K562 (cell line): ENCODE measurements at regions not wholly inside any gene's neighbourhood (a gene's known extent, or its start where the extent isn't known, plus 50 kb on each side); places are given as distances from the start of the nearest gene placed in this dataset.

Source experiments
- ATAC-seq: fragments of 200-7000 bp; cut with Tn5 transposase; 3 replicates; pipeline ENCODE4 v1.9.1; 2020; ENCODE audit warnings: moderate library complexity
- BruUV-seq: library from RNA; stranded (reverse); fragments of 400-500 nt; replicated peaks from 2 replicates; lab custom pipeline; 2021; lab: Mats Ljungman, UMichigan
- CTCF ChIA-PET: fragments of 300-600 bp; formaldehyde crosslinking; extraction: SDS; loops from one replicate; lab custom pipeline; 2021; ENCODE audit warnings: low intra/inter-chr PET ratio; lab: Yijun Ruan, JAX
- POLR2A ChIA-PET: fragments of 300-600, 350-650 bp; sonication (Branson Sonifier 250); formaldehyde crosslinking; extraction: SDS; loops from one replicate; lab custom pipeline; 2021; ENCODE audit warnings: antibody characterized with exemption, inconsistent platforms; lab: Yijun Ruan, JAX
- DNase-seq, 4 experiments: peaks; one replicate each; pipeline versions ENCODE4 v3.0.0 to v3.0.0-alpha.2; 2011 to 2018; ENCODE audit warnings: low spot score in 3 of 4, mixed read lengths in 3 of 4; ENCODE audit errors: extremely low read depth in 1 of 4
- FAIRE-seq: peaks from 2 replicates; lab custom pipeline; 2011; peaks lifted over from hg19 to GRCh38; lab: Jason Lieb, UNC
- H2AFZ ChIP-seq: 2 replicates; pipeline ENCODE4 v1.6.0; 2011; ENCODE audit warnings: low read depth, low read length, control low read depth, inconsistent platforms
- H3K27ac ChIP-seq: fragments of 200-600 bp; 3 replicates; pipeline ENCODE4 v1.8.0; 2011; ENCODE audit warnings: low read depth, mild to moderate bottlenecking, control low read depth, inconsistent platforms, low read length, moderate library complexity, mixed read lengths; ENCODE audit errors: extremely low read depth
- H3K27me3 ChIP-seq, 2 experiments: fragments of 300-600 bp in 1 of 2; 2 replicates in 1 of 2; 3 replicates in 1 of 2; pipeline versions ENCODE4 v1.6.0 to v1.8.0; 2011; ENCODE audit warnings: inconsistent platforms in 2 of 2, low read length in 2 of 2, mild to moderate bottlenecking in 1 of 2, mixed read lengths in 1 of 2, moderate library complexity in 1 of 2; ENCODE audit not compliant: control insufficient read depth in 2 of 2, insufficient read depth in 2 of 2
- H3K36me3 ChIP-seq: fragments of 300-600 bp; 3 replicates; pipeline ENCODE4 v1.8.0; 2011; ENCODE audit warnings: mild to moderate bottlenecking, low read length, inconsistent platforms; ENCODE audit not compliant: control insufficient read depth, insufficient read depth
- H3K4me1 ChIP-seq, 2 experiments: fragments of 200-600 bp in 1 of 2; replicated peaks in 1 of 2; 2 replicates in 1 of 2; 3 replicates in 1 of 2; pipeline versions ENCODE4 v1.5.1 to v1.8.0; 2011; ENCODE audit warnings: inconsistent platforms in 2 of 2, low read length in 2 of 2, mild to moderate bottlenecking in 1 of 2, mixed read lengths in 1 of 2, moderate library complexity in 1 of 2; ENCODE audit not compliant: control insufficient read depth in 2 of 2, insufficient read depth in 2 of 2
- H3K4me2 ChIP-seq: 2 replicates; pipeline ENCODE4 v1.6.1; 2011; ENCODE audit warnings: low read length, control low read depth, inconsistent platforms, mixed read lengths; ENCODE audit not compliant: insufficient read depth
- H3K4me3 ChIP-seq: fragments of 200-600 bp; sonication (generic), shearing (Covaris generic); 2 replicates; pipeline ENCODE4 v1.5.1; 2016; ENCODE audit warnings: control low read depth, inconsistent platforms
- H3K79me2 ChIP-seq: fragments of 200-600 bp; 3 replicates; pipeline ENCODE4 v1.8.0; 2011; ENCODE audit warnings: low read length, inconsistent platforms; ENCODE audit not compliant: control insufficient read depth, insufficient read depth
- H3K9ac ChIP-seq, 2 experiments: 2 replicates each; pipeline versions ENCODE4 v1.6.0 to v1.6.1; 2011; ENCODE audit warnings: low read depth in 2 of 2, low read length in 2 of 2, control low read depth in 1 of 2, inconsistent platforms in 1 of 2, mild to moderate bottlenecking in 1 of 2, mixed read lengths in 1 of 2; ENCODE audit not compliant: insufficient read depth in 1 of 2
- H3K9me1 ChIP-seq: one replicate; pipeline ENCODE4 v1.6.0; 2011; ENCODE audit warnings: inconsistent platforms, mild to moderate bottlenecking, low read length, moderate library complexity; ENCODE audit not compliant: control insufficient read depth, insufficient read depth
- H3K9me3 ChIP-seq: replicated peaks from 2 replicates; pipeline ENCODE4 v1.5.1; 2011; ENCODE audit warnings: low read depth, low read length, inconsistent platforms; ENCODE audit not compliant: control insufficient read depth, insufficient read depth
- H4K20me1 ChIP-seq: replicated peaks from 2 replicates; pipeline ENCODE4 v1.6.1; 2011; ENCODE audit warnings: low read length, inconsistent platforms, mixed read lengths; ENCODE audit not compliant: control insufficient read depth, insufficient read depth
- ATF7 ChIP-seq: fragments of 450-650 bp; IDR thresholded peaks from 2 replicates; pipeline ENCODE4 v1.7.1; 2014; ENCODE audit warnings: mild to moderate bottlenecking, moderate library complexity
- BCL6 ChIP-seq: fragments of 250-450 bp; sonication (Bioruptor Pico); IDR thresholded peaks from 2 replicates; pipeline ENCODE4 v1.4.0; 2020
- BCOR ChIP-seq: fragments of 450-650 bp; IDR thresholded peaks from 2 replicates; pipeline ENCODE4 v1.6.1; 2016
- CBX8 ChIP-seq: fragments of 200-600 bp; sonication (generic); IDR thresholded peaks from 2 replicates; pipeline ENCODE4 v1.6.1; 2012; ENCODE audit warnings: borderline replicate concordance, mixed run types, low read depth, mild to moderate bottlenecking, moderate library complexity, mixed read lengths, low read length, control low read depth, inconsistent platforms; ENCODE audit not compliant: poor library complexity, severe bottlenecking; ENCODE audit errors: extremely low read depth
- CREM ChIP-seq: IDR thresholded peaks from 2 replicates; pipeline ENCODE4 v1.6.1; 2014; ENCODE audit warnings: antibody characterized with exemption, low read depth
- FOS ChIP-seq: IDR thresholded peaks from 3 replicates; pipeline ENCODE4 v1.6.1; 2011; ENCODE audit not compliant: insufficient read length; ENCODE audit errors: extremely low read depth
- JUNB ChIP-seq: fragments of 450-650 bp; formaldehyde crosslinking; conservative IDR thresholded peaks from 2 replicates; pipeline ENCODE4 v1.4.0; 2020; ENCODE audit warnings: mild to moderate bottlenecking
- NONO ChIP-seq, 2 experiments: fragments of 200-400 bp in 1 of 2; fragments of 450-650 bp in 1 of 2; formaldehyde crosslinking in 1 of 2; IDR thresholded peaks; 2 replicates each; pipeline ENCODE4 v1.6.1; 2017; ENCODE audit warnings: low read depth in 2 of 2, mild to moderate bottlenecking in 2 of 2, moderate library complexity in 2 of 2, low read length in 1 of 2
- POLR3A ChIP-seq: IDR thresholded peaks from 2 replicates; pipeline ENCODE4 v1.6.1; 2011; ENCODE audit warnings: borderline replicate concordance, mild to moderate bottlenecking, moderate library complexity; ENCODE audit not compliant: insufficient read length, insufficient read depth; ENCODE audit errors: extremely low read depth
- PRMT5 ChIP-seq: sonication (generic); formaldehyde crosslinking; IDR thresholded peaks from 2 replicates; pipeline ENCODE4 v1.5.0; 2020; ENCODE audit warnings: missing genetic modification reagents
- RHOXF2B ChIP-seq: fragments of 250-450 bp; sonication (Bioruptor Pico); conservative IDR thresholded peaks from 2 replicates; pipeline ENCODE4 v1.5.1; 2021
- TCFL5 ChIP-seq: fragments of 250-450 bp; sonication (Bioruptor Pico); conservative IDR thresholded peaks from 2 replicates; pipeline ENCODE4 v1.6.1; 2021; ENCODE audit warnings: mild to moderate bottlenecking, moderate library complexity, matching md5 sums
- TGIF2 ChIP-seq: sonication (generic); formaldehyde crosslinking; IDR thresholded peaks from 2 replicates; pipeline ENCODE4 v1.8.1; 2022; ENCODE audit warnings: mild to moderate bottlenecking, missing genetic modification reagents, moderate library complexity
- ZNF174 ChIP-seq: fragments of 250-450 bp; sonication (Bioruptor Pico); IDR thresholded peaks from 2 replicates; pipeline ENCODE4 v1.4.0; 2020; ENCODE audit warnings: mild to moderate bottlenecking
- ZNF780A ChIP-seq: fragments of 250-450 bp; sonication (Bioruptor Pico); IDR thresholded peaks from 2 replicates; pipeline ENCODE4 v1.5.0; 2021; ENCODE audit warnings: mild to moderate bottlenecking
- WGBS: fragments of 100-300 bp; shearing (Covaris generic); methylation state at CpG from one replicate; pipeline ENCODE4 v1.1.6; 2016; ENCODE audit warnings: low coverage, mixed read lengths; ENCODE audit not compliant: insufficient coverage; ENCODE audit errors: missing lambda C conversion rate; 5-methylcytosine and 5-hydroxymethylcytosine counted together
- in situ Hi-C: fragments of 300-500 bp; cut with MboI; formaldehyde crosslinking; loops from 4 replicates; pipeline ENCODE4 v1.15.0; 2018; ENCODE audit warnings: inconsistent platforms, mixed read lengths
- intact Hi-C: fragments of 100-400 bp; cut with micrococcal nuclease; formaldehyde crosslinking; loops from 2 replicates; pipeline ENCODE4 v1.14.2; 2022
- TF ChIP-seq, protein P1 (sequence below): fragments of 450-650 bp; formaldehyde crosslinking; IDR thresholded peaks from 2 replicates; pipeline ENCODE4 v1.4.0; 2020; ENCODE audit warnings: mild to moderate bottlenecking, moderate library complexity

DNA sequence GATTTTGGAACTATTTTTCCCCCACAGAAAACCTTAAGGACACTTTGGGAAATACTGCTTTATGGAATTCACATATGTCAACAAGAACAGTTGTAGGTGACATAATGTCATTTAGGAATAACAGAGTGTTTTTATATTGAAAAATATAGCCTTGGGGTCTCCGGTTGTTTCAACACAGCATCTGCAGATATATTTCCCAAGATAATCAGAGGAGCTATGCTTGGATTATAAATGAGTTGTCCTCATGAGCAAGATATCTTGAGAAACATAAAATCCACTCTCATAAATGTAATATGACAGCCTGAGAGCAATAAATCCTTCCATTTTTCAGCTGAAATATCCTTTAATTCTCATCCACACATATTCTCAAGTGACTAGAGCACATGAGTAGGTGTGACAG lies 473.7 kb upstream of the LMCD1 start:
- no peak for ATAC-seq
- H3K9ac ChIP-seq, result no peak overlapping the region
- H2AFZ ChIP-seq, result no peak overlapping the region
- FAIRE-seq, result no peak
- H3K4me1 ChIP-seq, result no peaks in the 10 kb centered on the region
- no peaks in the 10 kb centered on the region for H3K79me2 ChIP-seq
- intact Hi-C loops, result no loop called here
- no peaks in the 10 kb centered on the region for H4K20me1 ChIP-seq
- no peak for DNase-seq
- H3K9me3 ChIP-seq, result no peaks in the 10 kb centered on the region; the same call in none of the 2 replicates
- no peak overlapping the region for H3K4me3 ChIP-seq
- H3K4me2 ChIP-seq, result no peak overlapping the region
- H3K36me3 ChIP-seq, result no peaks in the 10 kb centered on the region
- in situ Hi-C loops, result no loop called here
- H3K27me3 ChIP-seq, result no peaks in the 10 kb centered on the region
- H3K27ac ChIP-seq, result no peak overlapping the region
- ChIA-PET POLR2A (no interaction called here), CTCF (no interaction called here)
- TF ChIP-seq JUNB (CRISPR knock-in tag), result no peak
- no peak for TF ChIP-seq TGIF2 (CRISPR knock-in tag)
- TF ChIP-seq, protein P1, sequence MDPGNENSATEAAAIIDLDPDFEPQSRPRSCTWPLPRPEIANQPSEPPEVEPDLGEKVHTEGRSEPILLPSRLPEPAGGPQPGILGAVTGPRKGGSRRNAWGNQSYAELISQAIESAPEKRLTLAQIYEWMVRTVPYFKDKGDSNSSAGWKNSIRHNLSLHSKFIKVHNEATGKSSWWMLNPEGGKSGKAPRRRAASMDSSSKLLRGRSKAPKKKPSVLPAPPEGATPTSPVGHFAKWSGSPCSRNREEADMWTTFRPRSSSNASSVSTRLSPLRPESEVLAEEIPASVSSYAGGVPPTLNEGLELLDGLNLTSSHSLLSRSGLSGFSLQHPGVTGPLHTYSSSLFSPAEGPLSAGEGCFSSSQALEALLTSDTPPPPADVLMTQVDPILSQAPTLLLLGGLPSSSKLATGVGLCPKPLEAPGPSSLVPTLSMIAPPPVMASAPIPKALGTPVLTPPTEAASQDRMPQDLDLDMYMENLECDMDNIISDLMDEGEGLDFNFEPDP (CRISPR knock-in tag), result no peak
- no peak for TF ChIP-seq ATF7
- TF ChIP-seq ZNF780A (CRISPR knock-in tag), result no peak
- no peak for TF ChIP-seq FOS
- TF ChIP-seq NONO (IDR thresholded peaks at IDR 0.05; ENCODE audit: low read depth in 2 of 2, low read length in 1 of 2), result no peak
- TF ChIP-seq CREM, result no peak
- TF ChIP-seq BCL6 (CRISPR knock-in tag), result no peak
- TF ChIP-seq BCOR, result no peak
- TF ChIP-seq PRMT5, result no peak
- TF ChIP-seq TCFL5 (CRISPR knock-in tag), result no peak
- TF ChIP-seq RHOXF2B (CRISPR knock-in tag), result no peak
- no peak for TF ChIP-seq ZNF174 (CRISPR knock-in tag)
- no peak for TF ChIP-seq POLR3A
- TF ChIP-seq CBX8, result no peak
- no peaks in the 10 kb centered on the region for H3K9me1 ChIP-seq
- BruUV-seq, result no TSS peak
- 0% methylated on average over 1 of the region's 1 CpG for WGBS
